ENCODE measurements at regions not wholly inside any gene's neighbourhood (a gene's known extent, or its start where the extent isn't known, plus 50 kb on each side); places are given as distances from the start of the nearest gene placed in this dataset.
"Not testable (repeated sequence)": the region's sequence is repeated elsewhere in the genome, so short reads cannot be mapped to it uniquely, and the experiment has no call there.

DNA sequence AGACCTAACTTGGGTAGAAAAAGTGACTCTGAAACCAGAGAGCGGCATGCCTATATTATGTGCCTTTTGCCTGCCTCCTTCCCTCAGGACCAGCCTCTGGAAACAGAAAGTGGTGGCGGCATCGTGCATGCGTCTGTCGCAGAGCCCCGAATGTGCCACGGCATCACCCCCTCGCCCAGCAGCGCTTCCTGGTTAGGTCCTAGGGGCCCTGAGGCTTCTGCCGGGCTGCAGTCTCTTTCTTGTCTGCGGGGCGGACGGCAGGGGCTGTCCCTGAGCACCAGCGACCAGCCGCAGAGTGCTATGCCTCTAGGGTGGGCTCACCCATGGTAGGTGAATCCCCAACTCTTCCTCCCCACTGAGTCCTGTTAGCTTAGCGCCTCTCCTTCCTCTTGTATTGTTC is 68.7 kb downstream of the VSIG4 start:
- Histone ChIP-seq H3K36me3 (ENCODE audit: control insufficient read depth, insufficient read depth, low read length) (no peaks in the 10 kb centered on the region), H3K27me3 (ENCODE audit: control insufficient read depth, insufficient read depth, low read length) (no peaks in the 10 kb centered on the region), H3K4me3 (ENCODE audit: low read depth, low read length) (no peak overlapping the region), H3K4me1 (ENCODE audit: control insufficient read depth, insufficient read depth, low read length) (no peaks in the 10 kb centered on the region), H3K9me3 (ENCODE audit: control insufficient read depth, insufficient read depth, low read length) (no peaks in the 10 kb centered on the region), H3K27ac (ENCODE audit: low read depth, low read length) (no peak overlapping the region)
- WGBS (ENCODE audit: insufficient coverage), result 37% methylated on average over 14 of the region's 16 CpGs
- no peak for DNase-seq (ENCODE audit: low read depth in 4 of 6, low spot score in 6 of 6)

DNA sequence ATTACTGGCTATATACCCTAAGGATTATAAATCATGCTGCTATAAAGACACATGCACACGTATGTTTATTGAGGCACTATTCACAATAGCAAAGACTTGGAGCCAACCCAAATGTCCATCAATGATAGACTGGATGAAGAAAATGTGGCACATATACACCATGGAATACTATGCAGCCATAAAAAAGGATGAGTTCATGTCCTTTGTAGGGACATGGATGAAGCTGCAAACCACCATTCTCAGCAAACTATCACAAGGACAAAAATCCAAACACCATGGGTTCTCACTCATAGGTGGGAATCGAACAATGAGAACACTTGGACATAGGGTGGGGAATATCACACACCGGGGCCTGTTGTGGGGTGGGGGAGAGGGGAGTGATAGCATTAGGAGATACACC is 72.7 kb downstream of the VSIG4 start:
- H3K36me3 ChIP-seq (ENCODE audit: control insufficient read depth, insufficient read depth, low read length); DNase-seq (ENCODE audit: low read depth in 4 of 6, low spot score in 6 of 6); H3K9me3 ChIP-seq (ENCODE audit: control insufficient read depth, insufficient read depth, low read length); H3K4me3 ChIP-seq (ENCODE audit: low read depth, low read length); H3K4me1 ChIP-seq (ENCODE audit: control insufficient read depth, insufficient read depth, low read length); H3K27me3 ChIP-seq (ENCODE audit: control insufficient read depth, insufficient read depth, low read length); H3K27ac ChIP-seq (ENCODE audit: low read depth, low read length): not testable (repeated sequence)
- WGBS (ENCODE audit: insufficient coverage), result 85% methylated on average over 2 of the region's 3 CpGs

DNA sequence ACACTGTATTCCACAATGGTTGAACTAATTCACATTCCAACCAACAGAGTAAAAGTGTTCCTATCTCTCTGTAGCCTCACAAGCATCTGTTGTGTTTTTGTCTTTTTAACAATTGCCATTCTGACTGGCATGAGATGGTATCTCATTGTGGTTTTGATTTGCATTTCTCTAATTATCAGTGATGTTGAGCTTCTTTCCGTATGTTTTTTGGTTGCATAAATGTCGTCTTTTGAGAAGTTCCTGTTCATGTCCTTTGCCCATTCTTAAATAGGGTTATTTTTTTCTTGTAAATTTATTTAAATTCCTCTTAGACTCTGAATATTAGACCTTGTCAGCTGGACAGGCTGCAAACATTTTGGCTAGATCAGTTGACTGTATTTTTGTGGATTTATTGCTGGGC is 78.2 kb downstream of the VSIG4 start:
- Histone ChIP-seq H3K27ac (ENCODE audit: low read depth, low read length) (no peak overlapping the region), H3K9me3 (ENCODE audit: control insufficient read depth, insufficient read depth, low read length) (no peaks in the 10 kb centered on the region), H3K4me1 (ENCODE audit: control insufficient read depth, insufficient read depth, low read length) (no peaks in the 10 kb centered on the region), H3K4me3 (ENCODE audit: low read depth, low read length) (no peak overlapping the region), H3K27me3 (ENCODE audit: control insufficient read depth, insufficient read depth, low read length) (no peaks in the 10 kb centered on the region), H3K36me3 (ENCODE audit: control insufficient read depth, insufficient read depth, low read length) (no peaks in the 10 kb centered on the region)
- no peak for DNase-seq (ENCODE audit: low read depth in 4 of 6, low spot score in 6 of 6)
- WGBS (ENCODE audit: insufficient coverage), result no CpG with 5 or more reads among the region's 2 CpGs

DNA sequence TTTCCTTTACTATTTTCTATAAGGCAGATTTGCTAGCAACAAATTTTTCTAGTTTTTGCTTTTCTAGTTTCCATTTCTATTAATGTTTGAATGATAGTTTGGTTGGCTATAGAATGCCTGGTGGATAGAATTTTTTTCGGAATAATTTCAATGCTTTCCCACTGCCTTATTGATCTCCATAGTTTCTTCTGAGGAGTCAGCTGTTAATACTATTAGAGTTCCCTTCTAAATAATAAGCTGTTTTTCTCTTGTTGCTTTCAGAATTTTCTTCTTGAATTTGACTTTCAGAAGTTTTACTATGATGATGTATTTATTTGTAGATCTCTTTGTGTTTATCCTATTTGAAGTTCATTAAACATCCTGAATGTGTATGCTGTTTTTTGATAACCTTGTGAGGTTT is 91.8 kb downstream of the VSIG4 start:
- Histone ChIP-seq H3K9me3 (ENCODE audit: control insufficient read depth, insufficient read depth, low read length) (peaks cover 4% of the 10 kb centered on the region), H3K27me3 (ENCODE audit: control insufficient read depth, insufficient read depth, low read length) (no peaks in the 10 kb centered on the region), H3K27ac (ENCODE audit: low read depth, low read length) (no peak overlapping the region), H3K4me3 (ENCODE audit: low read depth, low read length) (no peak overlapping the region), H3K36me3 (ENCODE audit: control insufficient read depth, insufficient read depth, low read length) (no peaks in the 10 kb centered on the region), H3K4me1 (ENCODE audit: control insufficient read depth, insufficient read depth, low read length) (no peaks in the 10 kb centered on the region)
- DNase-seq (ENCODE audit: low read depth in 4 of 6, low spot score in 6 of 6), result no peak
- WGBS (ENCODE audit: insufficient coverage), result no CpG with 5 or more reads among the region's 1 CpG

DNA sequence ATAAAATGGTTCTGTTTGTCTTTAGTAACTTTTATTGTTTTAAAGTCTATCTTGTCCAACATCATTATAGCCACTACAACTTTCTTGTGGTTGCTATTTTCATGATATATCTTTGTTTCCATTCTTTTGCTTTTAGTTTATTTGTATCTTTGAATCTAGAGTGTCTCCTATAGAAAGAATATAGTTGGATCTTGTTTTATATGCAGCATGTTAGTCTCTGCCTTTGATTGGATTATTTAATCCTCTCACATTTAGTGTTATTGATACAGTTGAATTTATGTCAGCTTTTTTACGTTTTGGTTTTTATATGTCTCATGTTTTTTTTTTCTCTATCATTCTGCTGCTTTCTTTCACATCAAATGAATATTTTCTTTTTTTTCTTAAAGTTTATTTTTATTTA is 98.1 kb downstream of the VSIG4 start:
- Histone ChIP-seq H3K27ac (ENCODE audit: low read depth, low read length) (no peak overlapping the region), H3K36me3 (ENCODE audit: control insufficient read depth, insufficient read depth, low read length) (no peaks in the 10 kb centered on the region), H3K4me1 (ENCODE audit: control insufficient read depth, insufficient read depth, low read length) (no peaks in the 10 kb centered on the region), H3K27me3 (ENCODE audit: control insufficient read depth, insufficient read depth, low read length) (no peaks in the 10 kb centered on the region), H3K9me3 (ENCODE audit: control insufficient read depth, insufficient read depth, low read length) (peaks cover 6% of the 10 kb centered on the region), H3K4me3 (ENCODE audit: low read depth, low read length) (no peak overlapping the region)
- no CpG with 5 or more reads among the region's 1 CpG for WGBS (ENCODE audit: insufficient coverage)
- DNase-seq (ENCODE audit: low read depth in 4 of 6, low spot score in 6 of 6), result no peak

DNA sequence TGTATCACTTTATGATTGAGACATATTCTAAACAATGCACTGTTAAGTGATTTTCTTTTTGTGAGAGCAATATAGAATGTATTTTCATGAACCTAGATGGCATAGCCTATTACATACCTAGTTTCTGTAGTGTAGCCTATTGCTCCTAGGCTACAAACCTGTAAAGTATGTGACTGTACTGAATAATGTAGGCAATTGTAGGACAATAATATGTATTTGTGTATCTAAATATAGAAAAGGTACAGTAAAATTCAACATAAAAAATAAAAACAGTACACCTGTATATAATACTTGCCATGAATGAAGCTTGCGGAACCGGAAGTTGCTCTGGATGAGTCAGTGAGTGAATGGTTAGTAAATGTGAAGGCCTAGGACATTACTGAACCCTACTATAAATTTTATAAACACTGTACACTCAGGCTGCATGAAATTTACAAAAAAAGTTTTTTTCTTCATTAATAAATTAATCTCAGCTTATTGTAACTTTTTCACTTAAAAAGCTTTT is 106.7 kb downstream of the VSIG4 start:
- H3K9me3 ChIP-seq (ENCODE audit: control insufficient read depth, insufficient read depth, low read length), result no peaks in the 10 kb centered on the region
- H3K4me1 ChIP-seq (ENCODE audit: control insufficient read depth, insufficient read depth, low read length), result no peaks in the 10 kb centered on the region
- no CpG with 5 or more reads among the region's 2 CpGs for WGBS (ENCODE audit: insufficient coverage)
- H3K27ac ChIP-seq (ENCODE audit: low read depth, low read length), result no peak overlapping the region
- H3K27me3 ChIP-seq (ENCODE audit: control insufficient read depth, insufficient read depth, low read length), result no peaks in the 10 kb centered on the region
- no peaks in the 10 kb centered on the region for H3K36me3 ChIP-seq (ENCODE audit: control insufficient read depth, insufficient read depth, low read length)
- H3K4me3 ChIP-seq (ENCODE audit: low read depth, low read length), result no peak overlapping the region
- no peak for DNase-seq (ENCODE audit: low read depth in 4 of 6, low spot score in 6 of 6)

DNA sequence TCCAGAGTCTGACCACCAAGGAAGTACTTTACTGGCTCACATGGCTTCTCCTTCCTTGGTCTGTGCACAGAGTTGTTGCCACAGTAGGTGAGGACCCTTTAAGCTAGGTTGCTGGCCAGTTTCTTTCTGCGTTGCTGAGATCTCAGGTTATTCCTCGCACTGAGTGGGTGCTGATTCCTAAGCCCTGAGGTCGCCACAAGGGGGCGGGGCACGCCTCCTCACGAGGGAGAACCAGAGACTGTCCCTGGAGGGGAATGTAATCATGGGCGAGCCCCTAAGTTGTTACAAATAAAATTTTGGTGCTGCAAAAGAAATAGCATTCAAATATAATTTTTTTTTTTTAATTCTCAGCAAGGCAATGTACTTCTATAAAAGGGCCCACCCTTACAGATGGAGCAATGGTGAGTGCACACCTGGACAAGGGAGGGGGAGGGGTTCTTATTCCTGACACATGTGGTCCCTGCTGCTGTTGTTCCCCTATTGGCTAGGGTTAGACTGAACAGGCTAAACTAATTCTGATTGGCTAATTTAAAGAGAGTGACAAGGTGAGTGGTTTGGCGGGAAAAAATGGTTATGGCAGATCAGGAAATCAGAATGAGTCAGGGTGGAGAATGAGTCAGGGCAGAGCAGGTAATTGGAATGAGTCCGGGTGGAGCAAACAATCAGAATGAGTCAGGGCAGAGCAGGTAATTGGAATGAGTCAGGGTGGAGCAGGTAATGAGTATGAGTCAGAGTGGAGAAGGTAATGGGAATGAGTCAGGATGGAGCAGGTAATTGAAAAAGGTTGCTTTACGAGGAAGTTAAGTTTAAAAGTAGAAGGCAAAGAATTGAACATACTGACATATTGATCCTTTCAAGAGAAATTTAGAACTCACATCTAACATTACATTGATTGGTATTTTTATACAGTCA is 107.5 kb downstream of the VSIG4 start:
- H3K4me3 ChIP-seq (ENCODE audit: low read depth, low read length), result no peak overlapping the region
- H3K9me3 ChIP-seq (ENCODE audit: control insufficient read depth, insufficient read depth, low read length), result no peaks in the 10 kb centered on the region
- DNase-seq (ENCODE audit: low read depth in 4 of 6, low spot score in 6 of 6), result no peak
- H3K4me1 ChIP-seq (ENCODE audit: control insufficient read depth, insufficient read depth, low read length), result no peaks in the 10 kb centered on the region
- no peak overlapping the region for H3K27ac ChIP-seq (ENCODE audit: low read depth, low read length)
- no peaks in the 10 kb centered on the region for H3K27me3 ChIP-seq (ENCODE audit: control insufficient read depth, insufficient read depth, low read length)
- no peaks in the 10 kb centered on the region for H3K36me3 ChIP-seq (ENCODE audit: control insufficient read depth, insufficient read depth, low read length)
- 78% methylated on average over 4 of the region's 10 CpGs for WGBS (ENCODE audit: insufficient coverage)

DNA sequence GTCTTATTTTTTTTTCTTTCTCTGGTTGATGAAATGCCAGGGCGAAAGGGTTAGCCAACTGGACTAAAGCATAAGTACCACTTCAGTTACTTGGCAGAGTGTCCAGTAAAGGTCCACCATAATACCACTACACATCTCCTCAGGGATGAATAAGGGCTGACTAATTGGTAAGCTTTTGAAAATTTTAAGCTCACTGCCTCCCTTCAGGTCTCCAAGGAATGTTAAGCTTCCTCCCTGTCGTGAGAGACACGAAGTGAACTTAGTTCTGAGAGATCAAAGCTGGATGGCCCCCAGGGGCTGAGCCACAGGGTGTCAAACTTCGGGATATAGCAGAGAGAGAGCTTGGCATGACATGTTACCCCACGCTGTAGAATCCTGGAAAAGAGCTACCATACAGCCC is 111.4 kb downstream of the VSIG4 start:
- no peak overlapping the region for H3K27ac ChIP-seq (ENCODE audit: low read depth, low read length)
- H3K9me3 ChIP-seq (ENCODE audit: control insufficient read depth, insufficient read depth, low read length), result no peaks in the 10 kb centered on the region
- H3K4me1 ChIP-seq (ENCODE audit: control insufficient read depth, insufficient read depth, low read length), result no peaks in the 10 kb centered on the region
- 12% methylated on average over 4 of the region's 5 CpGs for WGBS (ENCODE audit: insufficient coverage)
- no peaks in the 10 kb centered on the region for H3K36me3 ChIP-seq (ENCODE audit: control insufficient read depth, insufficient read depth, low read length)
- H3K27me3 ChIP-seq (ENCODE audit: control insufficient read depth, insufficient read depth, low read length), result no peaks in the 10 kb centered on the region
- no peak for DNase-seq (ENCODE audit: low read depth in 4 of 6, low spot score in 6 of 6)
- H3K4me3 ChIP-seq (ENCODE audit: low read depth, low read length), result no peak overlapping the region

DNA sequence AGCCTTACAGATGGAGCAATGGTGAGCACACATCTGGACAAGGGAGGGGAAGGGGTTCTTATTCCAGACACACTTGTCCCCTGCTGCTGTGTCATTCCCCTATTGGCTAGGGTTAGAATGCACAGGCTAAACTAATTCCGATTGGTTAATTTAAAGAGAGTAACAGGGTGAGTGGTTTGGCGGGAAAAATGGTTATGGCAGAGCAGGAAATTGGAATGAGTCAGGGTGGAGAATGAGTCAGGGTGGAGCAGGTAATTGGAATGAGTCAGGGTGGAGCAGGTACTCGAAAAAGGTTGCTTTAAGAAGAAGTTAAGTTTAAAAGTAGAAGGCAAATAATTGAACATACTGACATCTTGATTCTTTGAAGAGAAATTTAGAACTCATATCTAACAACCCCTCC is 112.5 kb downstream of the VSIG4 start:
- not testable (repeated sequence) for H3K4me3 ChIP-seq (ENCODE audit: low read depth, low read length); H3K36me3 ChIP-seq (ENCODE audit: control insufficient read depth, insufficient read depth, low read length); H3K9me3 ChIP-seq (ENCODE audit: control insufficient read depth, insufficient read depth, low read length); H3K27ac ChIP-seq (ENCODE audit: low read depth, low read length); H3K27me3 ChIP-seq (ENCODE audit: control insufficient read depth, insufficient read depth, low read length); H3K4me1 ChIP-seq (ENCODE audit: control insufficient read depth, insufficient read depth, low read length); DNase-seq (ENCODE audit: low read depth in 4 of 6, low spot score in 6 of 6)
- WGBS (ENCODE audit: insufficient coverage), result 82% methylated on average over 2 of the region's 3 CpGs

Measured in spinal cord (tissue), 9 donors.